Adrenal gland (tissue), 9 donors: ENCODE measurements at regions not wholly inside any gene's neighbourhood (a gene's known extent, or its start where the extent isn't known, plus 50 kb on each side); places are given as distances from the start of the nearest gene placed in this dataset.
"Not testable (repeated sequence)": the region's sequence is repeated elsewhere in the genome, so short reads cannot be mapped to it uniquely, and the experiment has no call there.

Experiments used
- DNase-seq, 7 donors: peaks; one replicate each; pipeline ENCODE4 v3.0.0-alpha.2; 2019 to 2020
- H3K27ac ChIP-seq, 5 donors: fragments of 200-600 bp; sonication (generic) in 4 of 5; 1 replicate in 3 of 5; 2 replicates in 2 of 5; pipeline versions ENCODE4 v1.5.1 to v1.8.0; 2016 to 2020; ENCODE audit warnings: mild to moderate bottlenecking in 1 of 5
- H3K27me3 ChIP-seq: fragments of 200-600 bp; 2 replicates; pipeline ENCODE4 v1.8.0; 2021
- H3K36me3 ChIP-seq, 2 donors: fragments of 200-600 bp; replicated peaks in 1 of 2; 1 replicate in 1 of 2; 2 replicates in 1 of 2; pipeline versions ENCODE4 v1.5.1 to v1.8.0; 2018 to 2022
- H3K4me1 ChIP-seq, 2 donors: fragments of 200-600 bp; replicated peaks in 1 of 2; 1 replicate in 1 of 2; 2 replicates in 1 of 2; pipeline versions ENCODE4 v1.5.1 to v1.8.0; 2018 to 2021
- H3K4me3 ChIP-seq, 4 donors: fragments of 200-600 bp; sonication (generic) in 3 of 4; one replicate each; pipeline ENCODE4 v1.5.1; 2016 to 2018
- H3K9me3 ChIP-seq, 3 donors: fragments of 200-600 bp; sonication (generic) in 1 of 3; replicated peaks in 1 of 3; 1 replicate in 2 of 3; 2 replicates in 1 of 3; pipeline versions ENCODE4 v1.5.1 to v1.8.0; 2016 to 2021
- CTCF ChIP-seq, 6 experiments: fragments of 450-650 bp in 4 of 6; fragments of 200-600 bp in 2 of 6; sonication (generic) in 1 of 6; IDR thresholded peaks; 1 replicate in 5 of 6; 2 replicates in 1 of 6; pipeline versions ENCODE4 v1.5.1 to v1.8.0; 2016 to 2021; ENCODE audit warnings: antibody characterized with exemption in 6 of 6, mild to moderate bottlenecking in 2 of 6, moderate library complexity in 1 of 6
- POLR2A ChIP-seq, 2 donors: fragments of 450-650 bp; IDR thresholded peaks; one replicate each; pipeline ENCODE4 v1.6.1; 2017; ENCODE audit warnings: antibody characterized with exemption in 2 of 2, mild to moderate bottlenecking in 2 of 2, moderate library complexity in 1 of 2
- WGBS, 4 donors: extraction: QIAGEN DNeasy Blood & Tissue Kit in 2 of 4; methylation state at CpG; one replicate each; pipeline versions ENCODE4 v1.1.5 to v1.1.7; 2013 to 2017; 5-methylcytosine and 5-hydroxymethylcytosine counted together
- intact Hi-C, 2 donors: fragments of 100-400 bp; cut with DNase I; formaldehyde crosslinking; loops; one replicate each; pipeline versions ENCODE4 v1.14.1 to v1.15.0; 2022 to 2023
- donor health status: healthy with polysubstance abuse.
- donor health status: Bipolar disorder and iron deficiency.
- donor health status: DM: yes; HTN: yes; CAD: no.
- donor health status: DM: no; HTN: no; CAD: no.
- donor health status: DM: no; HTN: no; CAD: no.

DNA sequence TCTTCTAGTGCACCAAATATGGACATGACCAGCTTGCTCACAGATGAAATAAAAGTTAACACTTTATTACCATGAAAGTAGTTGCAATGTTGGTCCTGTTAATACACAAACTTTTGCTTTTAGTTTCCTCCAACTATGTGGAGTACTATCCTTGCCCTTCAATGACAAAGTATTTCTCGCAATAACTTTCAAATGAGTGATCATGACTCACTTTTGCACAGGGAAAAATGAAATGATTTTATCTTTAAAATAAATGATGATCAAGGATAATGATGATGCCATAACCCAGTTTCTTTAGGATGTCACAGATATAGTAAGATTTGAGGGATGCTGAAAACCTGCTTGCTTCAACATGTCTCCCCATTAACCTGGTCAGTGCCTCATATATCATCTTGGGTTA lies 254.0 kb upstream of the KITLG start:
- no peak for DNase-seq
- Histone ChIP-seq H3K9me3 (no peaks in the 10 kb centered on the region), H3K27ac (no peak overlapping the region), H3K36me3 (no peaks in the 10 kb centered on the region), H3K4me3 (no peak overlapping the region), H3K27me3 (no peaks in the 10 kb centered on the region), H3K4me1 (no peaks in the 10 kb centered on the region)
- 44 to 71% (median 64%) methylated on average over 1 of the region's 1 CpG for WGBS, 4 donors
- intact Hi-C loops = no loop called here
- TF ChIP-seq POLR2A (IDR thresholded peaks at IDR 0.05) = no peak
- no peak for TF ChIP-seq CTCF (IDR thresholded peaks at IDR 0.05)

- intact Hi-C loops = no loop called here
- Histone ChIP-seq H3K9me3 (no peaks in the 10 kb centered on the region), H3K4me1 (no peaks in the 10 kb centered on the region), H3K4me3 (no peak overlapping the region), H3K27ac (no peak overlapping the region), H3K27me3 (no peaks in the 10 kb centered on the region), H3K36me3 (no peaks in the 10 kb centered on the region)
- TF ChIP-seq CTCF (IDR thresholded peaks at IDR 0.05) = no peak
- no peak for TF ChIP-seq POLR2A (IDR thresholded peaks at IDR 0.05)
- DNase-seq = no peak
Observed at GRCh38 chr12:88833641-88834116, 253.4 kb upstream of the KITLG start.

GRCh38 chr12:88828537-88828936 lies 248.3 kb upstream of the KITLG start:
- H3K36me3 ChIP-seq, H3K9me3 ChIP-seq, H3K27me3 ChIP-seq, H3K4me3 ChIP-seq, H3K4me1 ChIP-seq, intact Hi-C loops, H3K27ac ChIP-seq, DNase-seq: not testable (repeated sequence)
- WGBS, 4 donors = 83 to 93% (median 87%) methylated on average over 2 of the region's 2 CpGs

- Histone ChIP-seq H3K27ac (no peak overlapping the region), H3K4me3 (no peak overlapping the region), H3K9me3 (no peaks in the 10 kb centered on the region), H3K36me3 (peaks cover 0 to 4% of the 10 kb centered on the region in 2 donors), H3K4me1 (no peaks in the 10 kb centered on the region), H3K27me3 (no peaks in the 10 kb centered on the region)
- intact Hi-C loops = no loop called here
- no peak for DNase-seq
- WGBS, 4 donors = 90 to 100% (median 94%) methylated on average over 1 of the region's 1 CpG
- TF ChIP-seq POLR2A (IDR thresholded peaks at IDR 0.05) (no peak), CTCF (IDR thresholded peaks at IDR 0.05) (no peak)
Observed at GRCh38 chr12:88820012-88820411, 239.7 kb upstream of the KITLG start.

DNA sequence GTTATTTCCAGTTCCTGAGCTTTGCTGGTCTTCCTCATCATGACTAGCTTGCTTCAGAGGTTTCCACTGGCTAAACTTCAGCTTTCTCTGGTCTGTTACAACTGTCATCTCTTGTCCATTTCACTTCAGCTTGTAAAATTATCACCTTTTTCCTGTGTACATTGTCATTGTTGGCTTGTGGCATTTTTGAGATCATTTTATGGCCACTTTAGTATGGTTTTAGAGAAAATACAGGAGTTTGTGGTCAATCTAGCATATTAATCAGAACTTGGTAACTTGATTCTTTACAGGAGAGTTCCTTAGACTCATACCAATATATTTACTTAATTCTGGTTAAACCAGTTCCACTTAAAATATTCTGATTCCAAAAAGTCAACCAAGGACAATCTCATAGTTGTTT lies 235.9 kb upstream of the KITLG start:
- Histone ChIP-seq H3K4me1 (no peaks in the 10 kb centered on the region), H3K9me3 (no peaks in the 10 kb centered on the region), H3K4me3 (no peak overlapping the region), H3K36me3 (peaks cover 0 to 4% of the 10 kb centered on the region in 2 donors), H3K27me3 (no peaks in the 10 kb centered on the region), H3K27ac (no peak overlapping the region)
- intact Hi-C loops = no loop called here
- TF ChIP-seq CTCF (IDR thresholded peaks at IDR 0.05) (no peak), POLR2A (IDR thresholded peaks at IDR 0.05) (no peak)
- DNase-seq = no peak
